Panc1 (cell line): ENCODE measurements at regions not wholly inside any gene's neighbourhood (a gene's known extent, or its start where the extent isn't known, plus 50 kb on each side); places are given as distances from the start of the nearest gene placed in this dataset.

Experiments used
- ATAC-seq: fragments of 200-7000 bp; cut with Tn5 transposase; 2 replicates; pipeline ENCODE4 v1.9.1; 2020; ENCODE audit warnings: mild to moderate bottlenecking, moderate library complexity
- BruUV-seq: library from RNA; stranded (reverse); fragments of 400-500 nt; replicated peaks from 2 replicates; lab custom pipeline; 2021; lab: Mats Ljungman, UMichigan
- CTCF ChIA-PET: fragments of 300-600 bp; sonication (Branson Sonifier 250); formaldehyde crosslinking; loops from one replicate; lab custom pipeline; 2022; ENCODE audit warnings: antibody characterized with exemption; lab: Charles Lee
- POLR2A ChIA-PET: fragments of 300-600 bp; sonication (Branson Sonifier 250); formaldehyde crosslinking; loops from one replicate; lab custom pipeline; 2022; ENCODE audit warnings: antibody characterized with exemption; lab: Charles Lee
- DNase-seq: peaks from one replicate; pipeline ENCODE4 v3.0.0-alpha.2; 2010; ENCODE audit warnings: low read depth, low spot score
- H3K27ac ChIP-seq: 2 replicates; pipeline ENCODE4 v1.5.1; 2011; ENCODE audit warnings: mild to moderate bottlenecking, low read length, inconsistent platforms
- H3K27me3 ChIP-seq: fragments of 200-500 bp; sonication (Bioruptor generic); 2 replicates; pipeline ENCODE4 v1.6.0; 2014; ENCODE audit warnings: low read length, inconsistent platforms; ENCODE audit not compliant: control insufficient read depth, insufficient read depth
- H3K36me3 ChIP-seq: fragments of 200-500 bp; sonication (Bioruptor generic); 2 replicates; pipeline ENCODE4 v1.5.1; 2014; ENCODE audit warnings: inconsistent platforms, mild to moderate bottlenecking, low read length, moderate library complexity; ENCODE audit not compliant: control insufficient read depth, insufficient read depth
- H3K4me1 ChIP-seq: 2 replicates; pipeline ENCODE4 v1.5.1; 2011; ENCODE audit warnings: inconsistent platforms, mild to moderate bottlenecking, low read length, moderate library complexity; ENCODE audit not compliant: control insufficient read depth, insufficient read depth
- H3K4me3 ChIP-seq, 2 experiments: 2 replicates each; pipeline ENCODE4 v1.5.1; 2011 to 2012; ENCODE audit warnings: low read depth in 2 of 2, low read length in 2 of 2, mild to moderate bottlenecking in 2 of 2, inconsistent platforms in 1 of 2, moderate library complexity in 1 of 2
- H3K9me3 ChIP-seq: fragments of 200-500 bp; sonication (Bioruptor generic); 2 replicates; pipeline ENCODE4 v1.5.1; 2014; ENCODE audit warnings: low read depth, mild to moderate bottlenecking, inconsistent platforms, low read length, moderate library complexity; ENCODE audit not compliant: control insufficient read depth, insufficient read depth
- CTCF ChIP-seq: fragments of 450-650 bp; IDR thresholded peaks from 2 replicates; pipeline ENCODE4 v1.5.1; 2017; ENCODE audit warnings: mild to moderate bottlenecking
- POLR2AphosphoS5 ChIP-seq: IDR thresholded peaks from 2 replicates; pipeline ENCODE4 v1.6.1; 2012; ENCODE audit warnings: mild to moderate bottlenecking, low read depth, low read length, moderate library complexity
- REST ChIP-seq, 2 experiments: IDR thresholded peaks; 2 replicates each; pipeline ENCODE4 v1.6.1; 2011 to 2012; ENCODE audit warnings: low read depth in 2 of 2, control low read depth in 1 of 2, low read length in 1 of 2, mild to moderate bottlenecking in 1 of 2, moderate library complexity in 1 of 2; ENCODE audit not compliant: insufficient read depth in 1 of 2
- SIN3A ChIP-seq: IDR thresholded peaks from 2 replicates; pipeline ENCODE4 v1.6.1; 2012; ENCODE audit warnings: low read depth, mild to moderate bottlenecking, low read length, moderate library complexity, borderline replicate concordance; ENCODE audit not compliant: insufficient read depth
- TCF7L2 ChIP-seq: IDR thresholded peaks from 2 replicates; pipeline ENCODE4 v1.6.1; 2011; ENCODE audit warnings: mild to moderate bottlenecking, low read depth, low read length, inconsistent platforms
- in situ Hi-C: cut with HindIII; loops from 2 replicates; pipeline ENCODE4 v1.10.0; 2016; ENCODE audit warnings: low sequenced_read_pairs, low pct_unique_long_range_greater_than_20kb
- intact Hi-C: fragments of 100-400 bp; cut with micrococcal nuclease; formaldehyde crosslinking; loops from one replicate; pipeline ENCODE4 v1.10.0; 2022; ENCODE audit not compliant: unreplicated experiment

- Histone ChIP-seq H3K27me3 (no peaks in the 10 kb centered on the region), H3K36me3 (no peaks in the 10 kb centered on the region), H3K9me3 (no peaks in the 10 kb centered on the region), H3K4me1 (no peaks in the 10 kb centered on the region), H3K27ac (no peak overlapping the region), H3K4me3 (no peak overlapping the region)
- no TSS peak for BruUV-seq
- TF ChIP-seq REST (IDR thresholded peaks at IDR 0.05; ENCODE audit: insufficient read depth in 1 of 2, low read depth in 2 of 2, low read length in 1 of 2): no peak
- no peak for TF ChIP-seq SIN3A
- no peak for TF ChIP-seq CTCF
- TF ChIP-seq TCF7L2: no peak
- no peak for TF ChIP-seq POLR2AphosphoS5
- no peak for DNase-seq
- intact Hi-C loops: no loop called here
- in situ Hi-C loops: no loop called here
- POLR2A ChIA-PET: no interaction called here
- no peak for ATAC-seq
- CTCF ChIA-PET: no interaction called here
Measured at GRCh38 chr12:116633476-116633875, 74.3 kb downstream of the MAP1LC3B2 start.

- Histone ChIP-seq H3K4me3 (no peak overlapping the region), H3K4me1 (no peaks in the 10 kb centered on the region), H3K9me3 (no peaks in the 10 kb centered on the region), H3K27ac (no peak overlapping the region), H3K27me3 (no peaks in the 10 kb centered on the region), H3K36me3 (no peaks in the 10 kb centered on the region)
- ATAC-seq (no peak), DNase-seq (no peak)
- TF ChIP-seq SIN3A: no peak
- no peak for TF ChIP-seq TCF7L2
- TF ChIP-seq REST (IDR thresholded peaks at IDR 0.05; ENCODE audit: insufficient read depth in 1 of 2, low read depth in 2 of 2, low read length in 1 of 2): no peak
- no peak for TF ChIP-seq CTCF
- no peak for TF ChIP-seq POLR2AphosphoS5
- intact Hi-C loops (no loop called here), in situ Hi-C loops (no loop called here)
- POLR2A ChIA-PET: no interaction called here
- no TSS peak for BruUV-seq
- CTCF ChIA-PET: no interaction called here
Measured at GRCh38 chr12:116631619-116632018, 72.4 kb downstream of the MAP1LC3B2 start.
